Neuronal stem cell (in vitro differentiated cells): ENCODE measurements at regions not wholly inside any gene's neighbourhood (a gene's known extent, or its start where the extent isn't known, plus 50 kb on each side); places are given as distances from the start of the nearest gene placed in this dataset.
"Not testable (repeated sequence)": the region's sequence is repeated elsewhere in the genome, so short reads cannot be mapped to it uniquely, and the experiment has no call there.

Experiments used
- DNase-seq: peaks from one replicate; pipeline ENCODE4 v3.0.0-alpha.2; 2013; ENCODE audit warnings: low spot score
- H2AFZ ChIP-seq: one replicate; pipeline ENCODE4 v1.6.1; 2013; ENCODE audit warnings: mild to moderate bottlenecking, low read length, inconsistent platforms
- H2AK5ac ChIP-seq: 2 replicates; pipeline ENCODE4 v1.6.1; 2013; ENCODE audit warnings: low read depth, mild to moderate bottlenecking, inconsistent platforms, low read length, moderate library complexity, mixed read lengths
- H2BK120ac ChIP-seq: 2 replicates; pipeline ENCODE4 v1.6.1; 2013; ENCODE audit warnings: low read depth, mild to moderate bottlenecking, inconsistent platforms, low read length, moderate library complexity, mixed read lengths
- H2BK12ac ChIP-seq: one replicate; pipeline ENCODE4 v1.6.1; 2013; ENCODE audit warnings: low read length, inconsistent platforms
- H2BK15ac ChIP-seq: 2 replicates; pipeline ENCODE4 v1.6.1; 2013; ENCODE audit warnings: mild to moderate bottlenecking, low read length, inconsistent platforms, mixed read lengths
- H2BK5ac ChIP-seq: one replicate; pipeline ENCODE4 v1.6.1; 2013; ENCODE audit warnings: inconsistent platforms, mild to moderate bottlenecking, low read length, moderate library complexity
- H3K14ac ChIP-seq: one replicate; pipeline ENCODE4 v1.6.1; 2013; ENCODE audit warnings: low read length, inconsistent platforms
- H3K18ac ChIP-seq: 2 replicates; pipeline ENCODE4 v1.6.1; 2013; ENCODE audit warnings: low read length, inconsistent platforms
- H3K23ac ChIP-seq: 2 replicates; pipeline ENCODE4 v1.6.1; 2013; ENCODE audit warnings: low read depth, mild to moderate bottlenecking, mixed read lengths, low read length, inconsistent platforms; ENCODE audit not compliant: poor library complexity
- H3K27ac ChIP-seq: replicated peaks from 3 replicates; pipeline ENCODE4 v1.5.1; 2013; ENCODE audit warnings: low read length, inconsistent platforms
- H3K27me3 ChIP-seq, 3 experiments: 2 replicates each; pipeline ENCODE4 v1.6.1; 2013; ENCODE audit warnings: low read length in 3 of 3, mild to moderate bottlenecking in 2 of 3, inconsistent platforms in 1 of 3, low read depth in 1 of 3, mixed read lengths in 1 of 3, moderate library complexity in 1 of 3; ENCODE audit not compliant: control insufficient read depth in 3 of 3, insufficient read depth in 3 of 3
- H3K36me3 ChIP-seq, 2 donors: replicated peaks in 1 of 2; 2 replicates each; pipeline ENCODE4 v1.6.1; 2013; ENCODE audit warnings: low read length in 2 of 2; ENCODE audit not compliant: control insufficient read depth in 2 of 2, insufficient read depth in 2 of 2
- H3K4ac ChIP-seq: 2 replicates; pipeline ENCODE4 v1.6.1; 2013; ENCODE audit warnings: inconsistent platforms, mild to moderate bottlenecking, low read length, moderate library complexity
- H3K4me1 ChIP-seq, 2 donors: 1 replicate in 1 of 2; 2 replicates in 1 of 2; pipeline ENCODE4 v1.6.1; 2013; ENCODE audit warnings: low read length in 2 of 2, low read depth in 1 of 2; ENCODE audit not compliant: control insufficient read depth in 2 of 2, insufficient read depth in 1 of 2
- H3K4me2 ChIP-seq: one replicate; pipeline ENCODE4 v1.6.1; 2013; ENCODE audit warnings: mild to moderate bottlenecking, low read length, inconsistent platforms; ENCODE audit not compliant: insufficient read depth, poor library complexity, severe bottlenecking
- H3K4me3 ChIP-seq, 2 donors: 2 replicates each; pipeline ENCODE4 v1.5.1; 2013; ENCODE audit warnings: low read length in 2 of 2, mild to moderate bottlenecking in 2 of 2, inconsistent platforms in 1 of 2, moderate library complexity in 1 of 2
- H3K79me1 ChIP-seq: one replicate; pipeline ENCODE4 v1.6.1; 2013; ENCODE audit warnings: low read depth, mild to moderate bottlenecking, inconsistent platforms, low read length, moderate library complexity
- H3K9ac ChIP-seq: one replicate; pipeline ENCODE4 v1.6.1; 2013; ENCODE audit warnings: mild to moderate bottlenecking, low read depth, low read length, inconsistent platforms; ENCODE audit not compliant: poor library complexity
- H3K9me3 ChIP-seq, 2 donors: replicated peaks in 1 of 2; 2 replicates each; pipeline versions ENCODE3 to v1.6.1; 2013; ENCODE audit warnings: low read length in 2 of 2, mild to moderate bottlenecking in 2 of 2, inconsistent platforms in 1 of 2, low read depth in 1 of 2, mixed read lengths in 1 of 2, moderate library complexity in 1 of 2; ENCODE audit not compliant: control insufficient read depth in 2 of 2, insufficient read depth in 1 of 2
- H4K8ac ChIP-seq: one replicate; pipeline ENCODE4 v1.6.1; 2013; ENCODE audit warnings: low read depth, mild to moderate bottlenecking, inconsistent platforms, low read length, moderate library complexity
- H4K91ac ChIP-seq: one replicate; pipeline ENCODE4 v1.6.1; 2013; ENCODE audit warnings: low read length, low read depth, mild to moderate bottlenecking, inconsistent platforms; ENCODE audit not compliant: poor library complexity
- WGBS, 2 donors: extraction: QIAGEN DNeasy Blood & Tissue Kit; methylation state at CpG; one replicate each; pipeline ENCODE4 v1.1.7; 2013; ENCODE audit warnings: missing lambda C conversion rate in 2 of 2, mixed read lengths in 1 of 2; ENCODE audit not compliant: insufficient read length in 2 of 2, insufficient replicate concordance in 1 of 2; ENCODE audit errors: extremely low coverage in 2 of 2; 5-methylcytosine and 5-hydroxymethylcytosine counted together

GRCh38 chr13:90594681-90595080 is 752.8 kb upstream of the MIR17HG start:
- H2AK5ac ChIP-seq, result no peak overlapping the region
- no peaks in the 10 kb centered on the region for H3K79me1 ChIP-seq
- WGBS, 2 donors, result no CpG with 5 or more reads among the region's 1 CpG
- no peaks in the 10 kb centered on the region for H3K36me3 ChIP-seq
- H3K4ac ChIP-seq, result no peak overlapping the region
- no peak overlapping the region for H2BK15ac ChIP-seq
- no peak overlapping the region for H3K18ac ChIP-seq
- H3K27ac ChIP-seq, result no peak overlapping the region
- no peak overlapping the region for H3K4me2 ChIP-seq
- no peak overlapping the region for H2AFZ ChIP-seq
- no peaks in the 10 kb centered on the region for H3K27me3 ChIP-seq
- H3K23ac ChIP-seq, result no peak overlapping the region
- no peak overlapping the region for H3K14ac ChIP-seq
- H3K9ac ChIP-seq, result no peak overlapping the region
- H2BK120ac ChIP-seq, result no peak overlapping the region
- no peak overlapping the region for H3K4me3 ChIP-seq
- no peak overlapping the region for H2BK5ac ChIP-seq
- no peak overlapping the region for H4K8ac ChIP-seq
- H3K9me3 ChIP-seq, result peaks cover 0 to 11% of the 10 kb centered on the region in 2 donors
- H2BK12ac ChIP-seq, result no peak overlapping the region
- no peak for DNase-seq
- H3K4me1 ChIP-seq, result no peaks in the 10 kb centered on the region
- H4K91ac ChIP-seq, result no peak overlapping the region

GRCh38 chr13:90605664-90606063 is 741.8 kb upstream of the MIR17HG start:
- H3K4me1 ChIP-seq, result no peaks in the 10 kb centered on the region
- no peak overlapping the region for H2BK12ac ChIP-seq
- H3K9ac ChIP-seq, result no peak overlapping the region
- H4K8ac ChIP-seq, result no peak overlapping the region
- no peak overlapping the region for H3K4me3 ChIP-seq
- no peak overlapping the region for H2BK15ac ChIP-seq
- no peak overlapping the region for H3K14ac ChIP-seq
- no peak for DNase-seq
- H2BK5ac ChIP-seq, result no peak overlapping the region
- H3K18ac ChIP-seq, result no peak overlapping the region
- no peak overlapping the region for H2BK120ac ChIP-seq
- no peak overlapping the region for H3K4me2 ChIP-seq
- no peaks in the 10 kb centered on the region for H3K36me3 ChIP-seq
- H3K9me3 ChIP-seq, result no peaks in the 10 kb centered on the region
- no peak overlapping the region for H4K91ac ChIP-seq
- no CpG with 5 or more reads among the region's 1 CpG for WGBS, 2 donors
- H3K27ac ChIP-seq, result no peak overlapping the region
- H3K27me3 ChIP-seq, result no peaks in the 10 kb centered on the region
- no peak overlapping the region for H3K23ac ChIP-seq
- H2AK5ac ChIP-seq, result no peak overlapping the region
- no peaks in the 10 kb centered on the region for H3K79me1 ChIP-seq
- H2AFZ ChIP-seq, result no peak overlapping the region
- no peak overlapping the region for H3K4ac ChIP-seq

GRCh38 chr13:90606921-90607320 is 740.6 kb upstream of the MIR17HG start:
- H3K9ac ChIP-seq, H2AFZ ChIP-seq, H3K4ac ChIP-seq, H3K36me3 ChIP-seq, H2BK12ac ChIP-seq, H2BK15ac ChIP-seq, H3K4me3 ChIP-seq, H3K79me1 ChIP-seq, H4K91ac ChIP-seq, H3K4me1 ChIP-seq, H3K14ac ChIP-seq, H2BK120ac ChIP-seq, DNase-seq, H4K8ac ChIP-seq, H3K18ac ChIP-seq, H2BK5ac ChIP-seq, H3K9me3 ChIP-seq, H3K4me2 ChIP-seq, H3K27me3 ChIP-seq, H3K27ac ChIP-seq, H3K23ac ChIP-seq, H2AK5ac ChIP-seq: not testable (repeated sequence)
- WGBS, 2 donors, result no CpG with 5 or more reads among the region's 6 CpGs

DNA sequence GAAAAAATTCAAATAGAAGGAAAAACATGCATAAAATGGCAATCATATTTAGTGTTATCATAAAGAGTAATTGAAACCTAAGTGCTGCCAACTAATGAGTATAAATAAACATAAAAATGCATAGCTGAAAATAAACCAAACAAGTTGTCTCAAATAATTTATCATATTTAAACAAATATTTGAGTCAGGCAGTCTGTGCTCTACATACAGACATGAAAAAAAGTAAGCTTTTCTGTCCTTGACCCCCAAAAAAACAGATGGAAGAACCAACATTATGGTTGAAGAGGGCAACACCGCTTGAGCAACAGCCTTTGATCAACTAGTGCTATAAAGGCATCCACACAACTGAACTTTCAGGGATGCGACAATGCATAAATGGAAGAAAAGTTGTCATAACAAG is 735.1 kb upstream of the MIR17HG start:
- H3K18ac ChIP-seq, result no peak overlapping the region
- no peaks in the 10 kb centered on the region for H3K9me3 ChIP-seq
- no peak for DNase-seq
- no peak overlapping the region for H2BK120ac ChIP-seq
- no peak overlapping the region for H2AK5ac ChIP-seq
- H3K23ac ChIP-seq, result no peak overlapping the region
- H2AFZ ChIP-seq, result no peak overlapping the region
- WGBS, 2 donors, result no CpG with 5 or more reads among the region's 2 CpGs
- H3K4me1 ChIP-seq, result no peaks in the 10 kb centered on the region
- H2BK12ac ChIP-seq, result no peak overlapping the region
- H4K8ac ChIP-seq, result no peak overlapping the region
- no peak overlapping the region for H3K4me2 ChIP-seq
- no peak overlapping the region for H3K27ac ChIP-seq
- no peaks in the 10 kb centered on the region for H3K36me3 ChIP-seq
- no peak overlapping the region for H3K4ac ChIP-seq
- H3K9ac ChIP-seq, result no peak overlapping the region
- no peak overlapping the region for H2BK5ac ChIP-seq
- no peak overlapping the region for H4K91ac ChIP-seq
- H3K79me1 ChIP-seq, result no peaks in the 10 kb centered on the region
- H3K27me3 ChIP-seq, result no peaks in the 10 kb centered on the region
- no peak overlapping the region for H3K14ac ChIP-seq
- no peak overlapping the region for H3K4me3 ChIP-seq
- no peak overlapping the region for H2BK15ac ChIP-seq
